HG02884 (cell line): ENCODE measurements at regions not wholly inside any gene's neighbourhood (a gene's known extent, or its start where the extent isn't known, plus 50 kb on each side); places are given as distances from the start of the nearest gene placed in this dataset.
A peak's percentile ranks its signal among the peaks of the same experiment; 100 is the strongest.

Experiments used
- ATAC-seq: cut with Tn5 transposase; IDR thresholded peaks from one replicate; pipeline ENCODE4 v1.9.1; 2021; ENCODE audit warnings: mild to moderate bottlenecking, moderate library complexity; ENCODE audit not compliant: unreplicated experiment

GRCh38 chr5:133718457-133718856, 106.1 kb upstream of the FSTL4 start:
- ATAC-seq: no peak

GRCh38 chr5:133716532-133717183, 104.3 kb upstream of the FSTL4 start:
- ATAC-seq: no peak

- ATAC-seq: no peak
Measured at GRCh38 chr5:133715616-133716015, 103.3 kb upstream of the FSTL4 start.

- no peak for ATAC-seq
Measured at GRCh38 chr5:133715216-133715615, 102.9 kb upstream of the FSTL4 start.

GRCh38 chr5:133714161-133714915, 102.0 kb upstream of the FSTL4 start:
- ATAC-seq: no peak

- ATAC-seq: no peak
Measured at GRCh38 chr5:133713751-133714150, 101.4 kb upstream of the FSTL4 start.

- ATAC-seq: no peak
Measured at GRCh38 chr5:133713209-133713608, 100.9 kb upstream of the FSTL4 start.

- no peak for ATAC-seq
Measured at GRCh38 chr5:133712562-133712961, 100.2 kb upstream of the FSTL4 start.

GRCh38 chr5:133709209-133709725, 96.9 kb upstream of the FSTL4 start:
- ATAC-seq: no peak

- ATAC-seq: no peak
Measured at GRCh38 chr5:133708331-133708850, 96.0 kb upstream of the FSTL4 start.

GRCh38 chr5:133707629-133708028, 95.3 kb upstream of the FSTL4 start:
- no peak for ATAC-seq

- ATAC-seq: no peak
Measured at GRCh38 chr5:133706506-133707430, 94.4 kb upstream of the FSTL4 start.

GRCh38 chr5:133705331-133705730, 93.0 kb upstream of the FSTL4 start:
- ATAC-seq: no peak

GRCh38 chr5:133704411-133704810, 92.1 kb upstream of the FSTL4 start:
- ATAC-seq: no peak

- ATAC-seq: no peak
Measured at GRCh38 chr5:133703935-133704334, 91.6 kb upstream of the FSTL4 start.

- no peak for ATAC-seq
Measured at GRCh38 chr5:133702791-133703770, 90.7 kb upstream of the FSTL4 start.

GRCh38 chr5:133701871-133702270, 89.5 kb upstream of the FSTL4 start:
- no peak for ATAC-seq

GRCh38 chr5:133700251-133700650, 87.9 kb upstream of the FSTL4 start:
- no peak for ATAC-seq

GRCh38 chr5:133698646-133699526, 86.5 kb upstream of the FSTL4 start:
- peak; percentile 83 for ATAC-seq
